ENCODE measurements at regions not wholly inside any gene's neighbourhood (a gene's known extent, or its start where the extent isn't known, plus 50 kb on each side); places are given as distances from the start of the nearest gene placed in this dataset.

GRCh38 chr13:22212576-22212975, 541.7 kb downstream of the FGF9 start:
- no peak for TF ChIP-seq CTCF (optimal IDR thresholded peaks at IDR 0.05 in 1 of 3, IDR thresholded peaks at IDR 0.05 in 1 of 3, conservative IDR thresholded peaks at IDR 0.05 in 1 of 3; ENCODE audit: extremely low read depth in 1 of 3, insufficient read depth in 2 of 3, low read length in 3 of 3)
- no peak for TF ChIP-seq EZH2 (IDR thresholded peaks at IDR 0.05; ENCODE audit: low read length)

Data from keratinocyte (primary cell).